Omental fat pad (tissue), 3 donors: ENCODE measurements at regions not wholly inside any gene's neighbourhood (a gene's known extent, or its start where the extent isn't known, plus 50 kb on each side); places are given as distances from the start of the nearest gene placed in this dataset.

Experiments used
- ATAC-seq: fragments of 150-250 bp; one replicate; pipeline ENCODE4 v1.9.1; 2016; ENCODE audit warnings: mild to moderate bottlenecking, moderate library complexity; ENCODE audit not compliant: low FRiP score
- DNase-seq: peaks from one replicate; pipeline ENCODE4 v3.0.0-alpha.2; 2019; ENCODE audit warnings: low spot score
- CTCF ChIP-seq, 3 donors: fragments of 450-650 bp; IDR thresholded peaks; one replicate each; pipeline ENCODE4 v1.5.1; 2016 to 2017; ENCODE audit warnings: antibody characterized with exemption in 3 of 3, mild to moderate bottlenecking in 3 of 3, moderate library complexity in 2 of 3

- ATAC-seq (peak; percentile 37), DNase-seq (no peak)
- no peak for TF ChIP-seq CTCF (IDR thresholded peaks at IDR 0.05)
Observed at GRCh38 chrX:104315555-104315954, 60.8 kb upstream of the ESX1 start.

- no peak for TF ChIP-seq CTCF (IDR thresholded peaks at IDR 0.05)
- DNase-seq (no peak), ATAC-seq (no peak)
Observed at GRCh38 chrX:104310657-104311254, 56.0 kb upstream of the ESX1 start.

- TF ChIP-seq CTCF (IDR thresholded peaks at IDR 0.05), result no peak
- no peak for DNase-seq
- no peak for ATAC-seq
Observed at GRCh38 chrX:104310090-104310489, 55.4 kb upstream of the ESX1 start.

GRCh38 chrX:104309169-104309568 lies 54.4 kb upstream of the ESX1 start:
- ATAC-seq (no peak), DNase-seq (no peak)
- TF ChIP-seq CTCF (IDR thresholded peaks at IDR 0.05), result no peak

GRCh38 chrX:104307341-104307740 lies 52.6 kb upstream of the ESX1 start:
- no peak for TF ChIP-seq CTCF (IDR thresholded peaks at IDR 0.05)
- no peak for DNase-seq
- no peak for ATAC-seq

- no peak for ATAC-seq
- TF ChIP-seq CTCF (IDR thresholded peaks at IDR 0.05), result no peak
- DNase-seq, result no peak
Observed at GRCh38 chrX:104306180-104306579, 51.4 kb upstream of the ESX1 start.
